ENCODE measurements at regions not wholly inside any gene's neighbourhood (a gene's known extent, or its start where the extent isn't known, plus 50 kb on each side); places are given as distances from the start of the nearest gene placed in this dataset.

DNA sequence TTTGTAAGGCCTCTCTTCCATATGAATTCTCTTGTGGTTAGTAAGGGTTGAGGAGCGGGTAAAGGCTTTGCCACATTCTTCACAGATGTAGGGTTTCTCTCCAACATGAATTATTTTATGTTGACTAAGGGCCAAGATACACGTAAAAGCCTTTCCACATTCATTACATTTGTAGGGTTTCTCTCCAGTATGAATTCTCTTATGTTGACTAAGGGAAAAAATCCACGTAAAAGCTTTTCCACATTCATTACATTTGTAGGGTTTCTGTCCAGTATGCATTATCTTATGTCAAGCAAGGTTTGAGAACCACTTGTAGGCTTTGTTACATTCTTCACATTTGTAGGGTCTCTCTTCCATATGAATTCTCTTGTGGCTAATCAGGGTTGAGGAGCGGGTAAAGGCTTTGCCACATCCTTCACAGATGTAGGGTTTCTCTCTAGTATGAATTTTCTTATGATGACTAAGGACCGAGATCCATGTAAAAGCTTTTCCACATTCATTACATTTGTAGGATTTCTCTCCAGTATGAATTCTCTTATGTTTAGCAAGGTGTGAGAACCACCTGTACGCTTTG lies 493.0 kb downstream of the ZNF479 start:
- TF ChIP-seq, protein P1, sequence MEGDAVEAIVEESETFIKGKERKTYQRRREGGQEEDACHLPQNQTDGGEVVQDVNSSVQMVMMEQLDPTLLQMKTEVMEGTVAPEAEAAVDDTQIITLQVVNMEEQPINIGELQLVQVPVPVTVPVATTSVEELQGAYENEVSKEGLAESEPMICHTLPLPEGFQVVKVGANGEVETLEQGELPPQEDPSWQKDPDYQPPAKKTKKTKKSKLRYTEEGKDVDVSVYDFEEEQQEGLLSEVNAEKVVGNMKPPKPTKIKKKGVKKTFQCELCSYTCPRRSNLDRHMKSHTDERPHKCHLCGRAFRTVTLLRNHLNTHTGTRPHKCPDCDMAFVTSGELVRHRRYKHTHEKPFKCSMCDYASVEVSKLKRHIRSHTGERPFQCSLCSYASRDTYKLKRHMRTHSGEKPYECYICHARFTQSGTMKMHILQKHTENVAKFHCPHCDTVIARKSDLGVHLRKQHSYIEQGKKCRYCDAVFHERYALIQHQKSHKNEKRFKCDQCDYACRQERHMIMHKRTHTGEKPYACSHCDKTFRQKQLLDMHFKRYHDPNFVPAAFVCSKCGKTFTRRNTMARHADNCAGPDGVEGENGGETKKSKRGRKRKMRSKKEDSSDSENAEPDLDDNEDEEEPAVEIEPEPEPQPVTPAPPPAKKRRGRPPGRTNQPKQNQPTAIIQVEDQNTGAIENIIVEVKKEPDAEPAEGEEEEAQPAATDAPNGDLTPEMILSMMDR (IDR thresholded peaks at IDR 0.05) = no peak
- TF ChIP-seq POLR2AphosphoS5 (IDR thresholded peaks at IDR 0.05) = no peak
